Karpas-422 (cell line): ENCODE measurements at regions not wholly inside any gene's neighbourhood (a gene's known extent, or its start where the extent isn't known, plus 50 kb on each side); places are given as distances from the start of the nearest gene placed in this dataset.

Experiments
- DNase-seq: peaks from one replicate; pipeline ENCODE4 v3.0.0-alpha.2; 2015
- H2AFZ ChIP-seq: fragments of 200-600 bp; sonication (generic); 2 replicates; pipeline ENCODE4 v1.6.1; 2014; ENCODE audit warnings: antibody characterized with exemption, low read length, mixed read lengths
- H3K27ac ChIP-seq: fragments of 200-600 bp; sonication (generic); 2 replicates; pipeline ENCODE4 v1.5.1; 2014; ENCODE audit warnings: mild to moderate bottlenecking, low read length, moderate library complexity
- H3K27me3 ChIP-seq: fragments of 200-600 bp; sonication (generic); 2 replicates; pipeline ENCODE4 v1.6.1; 2014; ENCODE audit warnings: low read length, mixed read lengths
- H3K36me3 ChIP-seq: fragments of 200-600 bp; sonication (generic); 2 replicates; pipeline ENCODE4 v1.6.1; 2014; ENCODE audit warnings: low read length, mixed read lengths; ENCODE audit not compliant: insufficient read depth
- H3K4me1 ChIP-seq: fragments of 200-600 bp; sonication (generic); 2 replicates; pipeline ENCODE4 v1.6.1; 2014; ENCODE audit warnings: mild to moderate bottlenecking, low read length, mixed read lengths
- H3K4me2 ChIP-seq: fragments of 200-600 bp; sonication (generic); 2 replicates; pipeline ENCODE4 v1.6.1; 2014; ENCODE audit warnings: low read length, low read depth, mild to moderate bottlenecking; ENCODE audit not compliant: poor library complexity, severe bottlenecking
- H3K4me3 ChIP-seq: fragments of 200-600 bp; sonication (generic); 2 replicates; pipeline ENCODE4 v1.5.1; 2014; ENCODE audit warnings: mild to moderate bottlenecking, antibody characterized with exemption, low read length, mixed read lengths
- H3K79me2 ChIP-seq: fragments of 200-600 bp; sonication (generic); 2 replicates; pipeline ENCODE4 v1.6.1; 2014; ENCODE audit warnings: mild to moderate bottlenecking, low read length, mixed read lengths
- H3K9ac ChIP-seq: fragments of 200-600 bp; sonication (generic); 2 replicates; pipeline ENCODE4 v1.6.0; 2014; ENCODE audit warnings: low read length
- H3K9me2 ChIP-seq: fragments of 200-600 bp; sonication (generic), shearing (Covaris generic); replicated peaks from 2 replicates; pipeline ENCODE4 v1.6.0; 2014; ENCODE audit warnings: mild to moderate bottlenecking, low read length, moderate library complexity; ENCODE audit not compliant: insufficient read depth
- H3K9me3 ChIP-seq: fragments of 300-700, 200-600 bp; sonication (generic); 2 replicates; pipeline ENCODE4 v1.6.1; 2014; ENCODE audit warnings: low read length, mixed read lengths
- H4K20me1 ChIP-seq: fragments of 200-600 bp; sonication (generic); 2 replicates; pipeline ENCODE4 v1.6.1; 2014; ENCODE audit warnings: mild to moderate bottlenecking, antibody characterized with exemption, low read length, low read depth; ENCODE audit not compliant: insufficient read depth

DNA sequence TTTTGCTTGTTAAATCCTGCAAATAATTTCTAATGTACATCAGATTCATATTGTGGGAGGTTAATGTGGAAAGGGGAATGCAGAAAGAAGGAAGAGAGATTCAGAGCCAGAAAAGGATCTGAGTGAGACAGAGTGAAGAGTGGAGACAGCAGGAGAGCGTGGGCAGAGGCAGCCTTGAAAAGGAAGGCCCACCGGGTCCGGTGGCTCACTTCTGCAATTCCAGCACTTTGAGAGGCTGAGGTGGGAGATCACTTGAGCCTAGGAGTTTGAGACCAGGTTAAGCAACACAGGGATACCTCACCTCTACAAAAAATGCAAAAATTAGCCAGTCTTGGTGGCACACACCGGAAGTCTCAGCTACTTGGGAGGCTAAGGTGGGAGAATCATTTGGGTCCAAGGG is 222.0 kb upstream of the RAB4A start:
- Histone ChIP-seq H3K36me3 (no peaks in the 10 kb centered on the region), H3K4me2 (no peak overlapping the region), H3K27ac (no peak overlapping the region), H3K27me3 (no peaks in the 10 kb centered on the region), H3K79me2 (no peaks in the 10 kb centered on the region), H4K20me1 (no peaks in the 10 kb centered on the region), H3K4me1 (no peaks in the 10 kb centered on the region), H3K9me3 (no peaks in the 10 kb centered on the region), H3K4me3 (no peak overlapping the region), H3K9ac (no peak overlapping the region), H2AFZ (no peak overlapping the region), H3K9me2 (no peaks in the 10 kb centered on the region)
- no peak for DNase-seq

DNA sequence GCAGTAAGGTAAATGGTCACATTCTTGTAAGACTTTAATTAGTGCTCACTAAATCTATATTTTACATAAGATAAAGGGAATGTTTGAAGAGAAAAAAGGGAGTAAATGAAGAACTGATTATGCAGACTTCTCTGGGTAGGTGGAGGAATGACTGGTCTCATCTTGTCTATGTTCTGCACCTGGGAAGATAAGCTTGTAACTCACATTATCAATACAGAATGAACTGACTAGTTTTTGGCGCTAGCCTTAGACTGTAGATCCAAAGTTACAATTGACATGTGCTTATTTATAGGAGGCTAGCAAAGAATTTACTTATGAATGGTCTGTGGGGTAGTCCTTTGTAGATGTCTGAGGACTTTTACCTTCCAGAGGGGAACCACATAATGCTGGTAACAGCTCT is 214.9 kb upstream of the RAB4A start:
- no peak for DNase-seq
- H3K4me3 ChIP-seq = no peak overlapping the region
- no peak overlapping the region for H3K27ac ChIP-seq
- H3K79me2 ChIP-seq = no peaks in the 10 kb centered on the region
- H3K4me1 ChIP-seq = no peaks in the 10 kb centered on the region
- no peaks in the 10 kb centered on the region for H3K9me2 ChIP-seq
- no peak overlapping the region for H2AFZ ChIP-seq
- H3K9ac ChIP-seq = no peak overlapping the region
- H3K36me3 ChIP-seq = no peaks in the 10 kb centered on the region
- H3K27me3 ChIP-seq = 0 out of 2 replicates have a peak, but pooled peaks cover 3% of the 10 kb centered on the region
- H4K20me1 ChIP-seq = no peaks in the 10 kb centered on the region
- H3K4me2 ChIP-seq = no peak overlapping the region
- H3K9me3 ChIP-seq = no peaks in the 10 kb centered on the region

DNA sequence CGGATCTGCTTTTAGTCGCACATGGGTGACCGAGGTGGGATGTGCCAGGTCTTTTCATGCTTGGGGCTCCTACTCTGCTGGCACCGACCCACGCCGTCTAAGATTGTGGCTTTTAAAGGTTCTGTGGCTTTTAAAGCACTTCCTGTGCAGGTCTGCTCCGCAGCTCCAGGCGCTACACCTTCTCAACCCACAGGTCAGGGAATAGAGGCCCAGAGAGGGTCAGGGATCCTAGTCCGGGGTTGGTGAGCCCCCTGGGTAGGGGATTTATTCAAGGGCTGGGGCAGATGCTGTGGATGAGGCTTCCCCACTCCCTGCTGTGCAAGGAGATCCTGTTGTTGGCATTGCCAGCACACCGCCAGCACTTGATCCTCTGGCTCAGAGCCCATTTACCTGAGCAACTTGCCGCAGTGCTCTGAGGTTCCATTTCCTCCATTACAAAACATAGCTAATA is 212.8 kb upstream of the RAB4A start:
- H3K4me3 ChIP-seq = no peak overlapping the region

DNA sequence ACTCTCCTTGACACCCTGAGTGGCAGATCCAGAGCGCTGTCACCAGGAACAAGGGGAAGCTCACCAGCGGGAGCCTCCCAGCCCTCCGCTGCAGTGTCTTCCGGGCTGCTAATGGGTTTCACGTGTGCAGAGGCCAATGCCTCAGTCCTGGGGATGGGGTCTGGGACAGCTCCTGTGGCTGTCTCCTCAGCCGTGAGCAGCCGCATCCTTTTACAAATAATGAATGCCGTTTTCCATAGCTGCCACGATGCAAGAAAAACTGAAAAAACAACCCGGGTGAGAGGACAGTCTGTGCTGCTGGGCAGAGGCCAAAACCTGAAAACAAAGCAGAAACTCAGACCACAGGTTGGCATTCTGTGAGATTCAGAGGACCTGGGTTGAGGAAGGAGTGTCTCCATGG is 212.2 kb upstream of the RAB4A start:
- no peaks in the 10 kb centered on the region for H3K9me2 ChIP-seq
- H3K9me3 ChIP-seq = no peaks in the 10 kb centered on the region
- no peak overlapping the region for H3K27ac ChIP-seq
- no peak overlapping the region for H2AFZ ChIP-seq
- H3K79me2 ChIP-seq = no peaks in the 10 kb centered on the region
- no peaks in the 10 kb centered on the region for H3K4me1 ChIP-seq
- no peak overlapping the region for H3K9ac ChIP-seq
- no peak overlapping the region for H3K4me3 ChIP-seq
- no peaks in the 10 kb centered on the region for H3K36me3 ChIP-seq
- 0 out of 2 replicates have a peak, but pooled peaks cover 3% of the 10 kb centered on the region for H3K27me3 ChIP-seq
- H3K4me2 ChIP-seq = no peak overlapping the region
- DNase-seq = no peak
- no peaks in the 10 kb centered on the region for H4K20me1 ChIP-seq

More for the DNA sequence above, 212.8 kb upstream of the RAB4A start:
- Histone ChIP-seq H3K27me3 (0 out of 2 replicates have a peak, but pooled peaks cover 3% of the 10 kb centered on the region), H3K27ac (no peak overlapping the region), H3K4me1 (no peaks in the 10 kb centered on the region), H3K9ac (no peak overlapping the region), H3K4me2 (no peak overlapping the region), H3K79me2 (no peaks in the 10 kb centered on the region), H3K9me2 (no peaks in the 10 kb centered on the region), H2AFZ (no peak overlapping the region), H3K36me3 (no peaks in the 10 kb centered on the region), H4K20me1 (no peaks in the 10 kb centered on the region), H3K9me3 (no peaks in the 10 kb centered on the region)
- DNase-seq = no peak

DNA sequence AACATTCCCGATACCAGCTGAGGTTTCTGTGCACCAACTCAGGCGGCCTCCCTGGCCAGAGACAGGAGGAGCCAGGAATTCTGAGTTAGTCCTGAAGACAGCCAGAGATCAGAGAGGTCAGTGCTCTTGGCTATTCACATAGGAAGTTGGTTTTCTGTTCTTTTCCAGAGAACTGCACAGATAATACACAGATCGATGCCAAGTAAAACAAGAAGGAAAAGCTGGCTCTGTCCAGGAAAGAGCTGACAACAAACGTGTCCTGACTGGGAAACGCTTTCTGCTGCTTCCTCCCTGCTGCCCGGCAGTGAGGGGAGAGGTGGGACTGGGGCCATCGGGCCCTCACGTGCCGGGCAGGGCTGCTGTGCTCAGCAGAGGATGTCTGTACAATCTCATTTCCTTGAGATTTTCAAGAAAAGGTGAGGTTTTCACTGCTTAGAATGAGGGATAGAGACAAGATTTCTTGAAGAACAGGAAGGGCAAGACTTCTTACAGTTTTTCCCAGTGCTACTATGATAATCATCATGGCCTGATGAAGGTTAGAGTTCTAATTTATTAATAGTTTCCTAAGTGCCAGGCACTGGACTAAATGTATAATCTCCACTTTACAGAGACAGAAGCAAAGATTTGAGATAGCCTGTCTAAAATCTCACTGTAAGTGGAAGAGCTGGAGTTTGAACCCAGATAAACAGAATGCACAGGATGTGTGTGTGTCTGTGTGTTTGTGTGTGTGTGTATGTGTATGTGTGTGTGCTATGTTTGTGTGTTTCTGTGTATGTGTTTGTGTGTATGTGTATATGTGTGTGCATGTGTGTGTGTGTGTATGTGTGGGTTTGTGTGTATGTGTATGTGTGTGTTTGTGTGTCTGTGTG is 211.0 kb upstream of the RAB4A start:
- H3K4me2 ChIP-seq = no peak overlapping the region
- no peaks in the 10 kb centered on the region for H4K20me1 ChIP-seq
- no peaks in the 10 kb centered on the region for H3K79me2 ChIP-seq
- no peaks in the 10 kb centered on the region for H3K4me1 ChIP-seq
- DNase-seq = no peak
- 0 out of 2 replicates have a peak, but pooled peaks cover 3% of the 10 kb centered on the region for H3K27me3 ChIP-seq
- no peak overlapping the region for H3K4me3 ChIP-seq
- H3K9me2 ChIP-seq = no peaks in the 10 kb centered on the region
- H3K9ac ChIP-seq = no peak overlapping the region
- no peak overlapping the region for H2AFZ ChIP-seq
- no peaks in the 10 kb centered on the region for H3K36me3 ChIP-seq
- H3K9me3 ChIP-seq = no peaks in the 10 kb centered on the region
- no peak overlapping the region for H3K27ac ChIP-seq

DNA sequence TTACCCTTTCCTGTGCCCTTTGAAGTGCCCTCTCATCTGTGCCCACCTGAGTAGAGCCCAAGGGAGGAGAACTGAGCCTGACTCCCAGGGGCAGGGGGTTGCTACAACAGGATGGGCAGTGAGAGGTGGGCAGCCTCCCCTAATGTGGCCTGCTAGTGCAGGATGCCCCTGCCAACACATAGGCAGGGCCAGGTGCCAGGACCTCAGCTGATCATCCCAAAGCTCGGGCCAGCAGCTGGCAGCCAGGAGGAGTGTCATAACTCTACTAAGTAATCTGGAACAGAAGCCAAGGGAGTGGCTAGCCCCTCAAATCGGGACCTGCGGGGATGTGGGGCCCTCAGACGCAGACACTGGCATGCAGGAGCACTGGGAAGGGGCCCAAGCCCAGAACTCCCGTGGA is 208.8 kb upstream of the RAB4A start:
- H3K36me3 ChIP-seq = no peaks in the 10 kb centered on the region
- H4K20me1 ChIP-seq = no peaks in the 10 kb centered on the region
- no peak overlapping the region for H3K9ac ChIP-seq
- H3K4me3 ChIP-seq = no peak overlapping the region
- H3K27me3 ChIP-seq = 0 out of 2 replicates have a peak, but pooled peaks cover 3% of the 10 kb centered on the region
- no peaks in the 10 kb centered on the region for H3K4me1 ChIP-seq
- no peak overlapping the region for H3K27ac ChIP-seq
- H3K4me2 ChIP-seq = no peak overlapping the region
- no peak overlapping the region for H2AFZ ChIP-seq
- no peak for DNase-seq
- no peaks in the 10 kb centered on the region for H3K79me2 ChIP-seq
- no peaks in the 10 kb centered on the region for H3K9me2 ChIP-seq
- no peaks in the 10 kb centered on the region for H3K9me3 ChIP-seq

DNA sequence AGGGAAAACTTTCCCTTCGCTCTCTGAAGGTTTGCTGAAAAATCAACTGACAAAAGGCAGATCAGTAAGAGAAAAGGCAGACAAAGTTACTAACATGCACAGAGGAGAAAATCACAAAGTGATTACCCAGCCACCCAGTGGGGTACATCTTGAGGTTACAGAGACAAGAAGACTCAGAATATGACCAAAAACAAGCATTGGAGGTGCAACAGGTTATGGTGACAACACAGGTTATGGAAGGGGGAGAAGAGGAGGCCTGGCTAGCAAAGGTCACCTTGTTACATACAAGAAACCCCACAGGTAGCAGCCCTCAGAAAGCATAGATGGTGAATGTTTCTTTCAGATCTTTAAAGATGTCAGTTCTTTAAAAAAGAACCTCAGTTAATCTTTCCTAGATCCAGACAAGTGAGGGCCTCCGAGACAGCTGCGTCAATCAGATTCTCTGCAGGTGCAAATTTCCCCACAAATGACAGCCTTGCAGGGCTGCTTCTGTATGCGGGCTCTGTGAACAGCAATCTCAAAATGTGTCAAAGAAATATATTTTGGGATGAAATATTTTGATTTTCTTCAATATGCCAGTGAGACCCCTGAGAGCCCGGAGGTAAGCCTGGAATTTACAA is 207.6 kb upstream of the RAB4A start:
- no peaks in the 10 kb centered on the region for H3K9me3 ChIP-seq
- no peaks in the 10 kb centered on the region for H3K4me1 ChIP-seq
- no peak overlapping the region for H3K4me3 ChIP-seq
- H3K27me3 ChIP-seq = no peaks in the 10 kb centered on the region
- H3K36me3 ChIP-seq = no peaks in the 10 kb centered on the region
- H2AFZ ChIP-seq = no peak overlapping the region
- H3K9me2 ChIP-seq = no peaks in the 10 kb centered on the region
- no peak overlapping the region for H3K9ac ChIP-seq
- no peaks in the 10 kb centered on the region for H3K79me2 ChIP-seq
- no peak overlapping the region for H3K27ac ChIP-seq
- no peak overlapping the region for H3K4me2 ChIP-seq
- DNase-seq = no peak
- no peaks in the 10 kb centered on the region for H4K20me1 ChIP-seq

DNA sequence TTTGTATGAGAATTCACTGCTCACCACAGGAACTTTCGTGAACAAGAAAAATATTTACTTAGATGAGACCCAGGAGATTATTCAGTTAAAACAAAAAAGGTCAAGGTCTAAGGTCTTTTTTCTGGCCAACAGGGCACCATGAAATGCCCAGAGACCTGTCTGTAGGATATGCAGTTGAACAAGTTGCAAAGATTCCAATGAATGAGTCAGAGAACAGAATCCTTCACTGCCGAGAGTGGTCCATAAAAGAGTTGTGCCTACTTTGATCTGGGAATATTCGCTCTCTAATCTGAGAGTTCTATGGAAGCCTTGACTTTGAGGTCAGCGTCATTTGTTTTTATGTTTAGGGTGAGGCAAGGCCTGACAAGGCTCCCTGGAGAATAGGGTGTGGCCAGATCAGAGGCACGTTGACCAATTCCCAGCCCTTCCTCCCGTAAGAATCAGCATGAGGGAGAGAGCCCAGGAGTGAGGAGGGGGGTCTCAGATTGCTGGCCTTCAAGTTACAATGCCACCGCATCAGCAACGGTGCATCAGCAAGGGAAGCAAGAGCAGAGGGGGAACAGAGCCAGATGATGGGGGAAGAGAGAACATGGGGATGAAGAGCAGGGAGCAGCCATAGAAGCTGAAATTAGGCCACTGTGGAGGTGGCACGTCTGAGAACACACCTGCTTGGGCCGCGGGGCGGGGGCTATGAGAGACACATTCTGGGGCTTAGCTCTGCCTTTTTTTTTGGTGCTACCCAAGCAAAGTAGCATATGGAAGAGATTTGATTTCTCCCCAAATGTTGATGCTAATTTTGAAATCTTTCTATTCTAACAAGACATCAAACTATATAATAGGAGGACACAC is 206.4 kb upstream of the RAB4A start:
- Histone ChIP-seq H3K4me1 (no peaks in the 10 kb centered on the region), H3K9me2 (no peaks in the 10 kb centered on the region), H4K20me1 (no peaks in the 10 kb centered on the region), H3K36me3 (no peaks in the 10 kb centered on the region), H3K4me3 (no peak overlapping the region), H3K9ac (no peak overlapping the region), H3K4me2 (no peak overlapping the region), H2AFZ (no peak overlapping the region), H3K27me3 (no peaks in the 10 kb centered on the region), H3K27ac (no peak overlapping the region), H3K9me3 (no peaks in the 10 kb centered on the region), H3K79me2 (no peaks in the 10 kb centered on the region)
- no peak for DNase-seq
